Sigmoid colon (tissue), 4 donors: ENCODE measurements at regions not wholly inside any gene's neighbourhood (a gene's known extent, or its start where the extent isn't known, plus 50 kb on each side); places are given as distances from the start of the nearest gene placed in this dataset.
A peak's percentile ranks its signal among the peaks of the same experiment; 100 is the strongest.

Source experiments
- CTCF ChIP-seq, 4 experiments: fragments of 450-650 bp in 3 of 4; fragments of 200-600 bp in 1 of 4; IDR thresholded peaks; one replicate each; pipeline ENCODE4 v1.5.1; 2016 to 2019; ENCODE audit warnings: antibody characterized with exemption in 4 of 4, mild to moderate bottlenecking in 3 of 4, moderate library complexity in 2 of 4
- EP300 ChIP-seq, 4 donors: sonication (generic); formaldehyde crosslinking; IDR thresholded peaks; one replicate each; pipeline ENCODE4 v1.6.1; 2017; ENCODE audit warnings: antibody characterized with exemption in 4 of 4
- POLR2A ChIP-seq, 2 donors: fragments of 450-650 bp; IDR thresholded peaks; one replicate each; pipeline ENCODE4 v1.6.1; 2016; ENCODE audit warnings: antibody characterized with exemption in 2 of 2, mild to moderate bottlenecking in 2 of 2, moderate library complexity in 2 of 2

- TF ChIP-seq CTCF (IDR thresholded peaks at IDR 0.05) = peak; percentile 78 to 96 (median 91)
- TF ChIP-seq POLR2A (IDR thresholded peaks at IDR 0.05) = no peak
- no peak for TF ChIP-seq EP300 (IDR thresholded peaks at IDR 0.05)
Measured at GRCh38 chr2:121071034-121071504, 213.9 kb downstream of the TFCP2L1 start.
